ENCODE measurements at regions not wholly inside any gene's neighbourhood (a gene's known extent, or its start where the extent isn't known, plus 50 kb on each side); places are given as distances from the start of the nearest gene placed in this dataset.
"Not testable (repeated sequence)": the region's sequence is repeated elsewhere in the genome, so short reads cannot be mapped to it uniquely, and the experiment has no call there.

DNA sequence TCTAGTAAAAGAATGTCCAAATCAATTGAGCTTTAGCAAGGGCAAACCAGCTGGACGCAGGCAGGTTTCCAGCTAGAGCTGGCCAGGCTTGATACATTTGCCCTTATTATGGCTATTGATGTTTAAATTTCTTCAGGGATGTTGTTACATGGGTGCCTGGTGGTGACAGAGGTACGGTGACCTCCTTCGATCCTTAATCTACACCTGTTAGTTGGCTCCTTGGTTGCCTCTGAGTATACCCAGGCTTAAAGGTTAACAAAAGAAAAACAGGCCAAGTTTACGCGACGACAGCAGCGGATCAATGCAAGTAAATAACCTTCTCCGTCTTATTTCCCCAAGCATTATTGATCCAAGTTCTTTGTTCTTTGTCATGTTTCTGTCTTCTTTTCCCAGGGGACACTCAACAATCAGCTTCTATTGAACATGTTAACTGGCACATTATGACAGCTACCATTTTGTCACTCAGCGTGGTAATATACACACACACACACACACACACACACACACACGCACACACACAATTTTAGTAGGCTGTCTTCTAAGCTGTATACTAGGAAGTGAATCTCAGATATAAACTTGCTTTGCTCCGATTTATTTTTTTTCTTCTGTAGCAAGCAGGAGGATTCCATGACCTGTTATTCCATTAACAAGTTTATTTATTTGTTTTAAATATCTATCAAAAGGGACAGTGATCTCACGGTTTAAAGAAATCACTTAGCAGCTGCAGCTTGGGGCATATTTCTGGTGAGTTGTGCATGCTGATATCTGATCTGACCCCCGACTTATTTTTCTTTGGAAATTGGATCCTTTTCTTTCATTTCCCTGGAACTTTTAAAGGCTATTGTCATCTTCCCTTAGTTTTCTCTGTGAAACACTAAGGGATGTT is 844.7 kb downstream of the MCTP2 start:
- TF ChIP-seq, protein P1, sequence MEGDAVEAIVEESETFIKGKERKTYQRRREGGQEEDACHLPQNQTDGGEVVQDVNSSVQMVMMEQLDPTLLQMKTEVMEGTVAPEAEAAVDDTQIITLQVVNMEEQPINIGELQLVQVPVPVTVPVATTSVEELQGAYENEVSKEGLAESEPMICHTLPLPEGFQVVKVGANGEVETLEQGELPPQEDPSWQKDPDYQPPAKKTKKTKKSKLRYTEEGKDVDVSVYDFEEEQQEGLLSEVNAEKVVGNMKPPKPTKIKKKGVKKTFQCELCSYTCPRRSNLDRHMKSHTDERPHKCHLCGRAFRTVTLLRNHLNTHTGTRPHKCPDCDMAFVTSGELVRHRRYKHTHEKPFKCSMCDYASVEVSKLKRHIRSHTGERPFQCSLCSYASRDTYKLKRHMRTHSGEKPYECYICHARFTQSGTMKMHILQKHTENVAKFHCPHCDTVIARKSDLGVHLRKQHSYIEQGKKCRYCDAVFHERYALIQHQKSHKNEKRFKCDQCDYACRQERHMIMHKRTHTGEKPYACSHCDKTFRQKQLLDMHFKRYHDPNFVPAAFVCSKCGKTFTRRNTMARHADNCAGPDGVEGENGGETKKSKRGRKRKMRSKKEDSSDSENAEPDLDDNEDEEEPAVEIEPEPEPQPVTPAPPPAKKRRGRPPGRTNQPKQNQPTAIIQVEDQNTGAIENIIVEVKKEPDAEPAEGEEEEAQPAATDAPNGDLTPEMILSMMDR (IDR thresholded peaks at IDR 0.05; ENCODE audit: low read depth, low read length), result no peak
- DNase-seq, result no peak
- H3K27me3 ChIP-seq, result no peaks in the 10 kb centered on the region
- H3K4me1 ChIP-seq, result no peaks in the 10 kb centered on the region
- no peak overlapping the region for H3K4me3 ChIP-seq (ENCODE audit: low read depth, low read length)
- H3K9me3 ChIP-seq, result no peaks in the 10 kb centered on the region
- H3K36me3 ChIP-seq, result no peaks in the 10 kb centered on the region

DNA sequence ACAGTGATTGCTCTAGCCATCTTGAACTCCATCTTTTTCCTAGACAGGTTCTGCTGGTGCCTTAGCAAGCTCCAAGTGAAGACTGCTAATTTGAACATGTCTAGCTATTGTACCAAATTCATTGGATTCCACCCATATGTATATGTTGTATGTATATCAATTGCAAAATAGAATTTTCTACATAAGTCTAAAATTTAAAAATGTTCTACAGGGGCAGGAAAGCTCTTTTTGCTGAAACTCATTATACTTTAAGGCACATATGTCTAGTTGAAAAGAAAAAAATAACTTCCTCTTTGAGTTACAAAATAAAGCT is 845.3 kb downstream of the MCTP2 start:
- Histone ChIP-seq H3K4me1 (no peaks in the 10 kb centered on the region), H3K4me3 (ENCODE audit: low read depth, low read length) (no peak overlapping the region), H3K36me3 (no peaks in the 10 kb centered on the region), H3K27me3 (no peaks in the 10 kb centered on the region), H3K9me3 (no peaks in the 10 kb centered on the region)
- DNase-seq, result no peak
- TF ChIP-seq, protein P1 (IDR thresholded peaks at IDR 0.05; ENCODE audit: low read depth, low read length), result no peak

- TF ChIP-seq, protein P1 (IDR thresholded peaks at IDR 0.05; ENCODE audit: low read depth, low read length), result no peak
- Histone ChIP-seq H3K27me3 (no peaks in the 10 kb centered on the region), H3K36me3 (no peaks in the 10 kb centered on the region)
These were observed 846.6 kb downstream of the MCTP2 start for GRCh38 chr15:95078003-95078402.

GRCh38 chr15:95080228-95080627 is 848.9 kb downstream of the MCTP2 start:
- not testable (repeated sequence) for H3K27me3 ChIP-seq; H3K36me3 ChIP-seq; DNase-seq; H3K9me3 ChIP-seq; H3K4me1 ChIP-seq; H3K4me3 ChIP-seq (ENCODE audit: low read depth, low read length)

More at GRCh38 chr15:95078003-95078402, 846.6 kb downstream of the MCTP2 start:
- no peak overlapping the region for H3K4me3 ChIP-seq (ENCODE audit: low read depth, low read length)
- H3K9me3 ChIP-seq, result no peaks in the 10 kb centered on the region
- no peak for DNase-seq
- H3K4me1 ChIP-seq, result no peaks in the 10 kb centered on the region

- TF ChIP-seq, protein P1 (IDR thresholded peaks at IDR 0.05; ENCODE audit: low read depth, low read length), result no peak
These were observed 853.7 kb downstream of the MCTP2 start for GRCh38 chr15:95085056-95085455.

GRCh38 chr15:95086531-95087252 is 855.3 kb downstream of the MCTP2 start:
- no peaks in the 10 kb centered on the region for H3K4me1 ChIP-seq
- no peak for DNase-seq
- TF ChIP-seq, protein P1 (IDR thresholded peaks at IDR 0.05; ENCODE audit: low read depth, low read length), result no peak
- H3K4me3 ChIP-seq (ENCODE audit: low read depth, low read length), result no peak overlapping the region
- H3K27me3 ChIP-seq, result no peaks in the 10 kb centered on the region
- no peaks in the 10 kb centered on the region for H3K9me3 ChIP-seq
- H3K36me3 ChIP-seq, result no peaks in the 10 kb centered on the region

More at GRCh38 chr15:95085056-95085455, 853.7 kb downstream of the MCTP2 start:
- Histone ChIP-seq H3K4me3 (ENCODE audit: low read depth, low read length) (no peak overlapping the region), H3K36me3 (no peaks in the 10 kb centered on the region), H3K9me3 (no peaks in the 10 kb centered on the region), H3K4me1 (no peaks in the 10 kb centered on the region), H3K27me3 (no peaks in the 10 kb centered on the region)
- no peak for DNase-seq
